HepG2 (cell line): ENCODE measurements at regions not wholly inside any gene's neighbourhood (a gene's known extent, or its start where the extent isn't known, plus 50 kb on each side); places are given as distances from the start of the nearest gene placed in this dataset.

Source experiments
- ATAC-seq: fragments of 200-7000 bp; cut with Tn5 transposase; 3 replicates; pipeline ENCODE4 v1.9.1; 2020; ENCODE audit warnings: mild to moderate bottlenecking, moderate library complexity
- BruUV-seq: library from RNA; stranded (reverse); fragments of 400-500 nt; replicated peaks from 2 replicates; lab custom pipeline; 2021; lab: Mats Ljungman, UMichigan
- CTCF ChIA-PET: fragments of 300-600 bp; formaldehyde crosslinking; extraction: SDS; loops from one replicate; lab custom pipeline; 2021; ENCODE audit warnings: low total read pairs, inconsistent platforms, low intra/inter-chr PET ratio; lab: Yijun Ruan, JAX
- POLR2A ChIA-PET: fragments of 350-600 bp; sonication (Branson Sonifier 250); formaldehyde crosslinking; loops from one replicate; lab custom pipeline; 2020; ENCODE audit warnings: antibody characterized with exemption, inconsistent platforms; lab: Yijun Ruan, JAX
- DNase-seq: peaks from one replicate; pipeline ENCODE4 v3.0.0-alpha.2; 2015; ENCODE audit warnings: low spot score
- FAIRE-seq: peaks from 3 replicates; lab custom pipeline; 2011; peaks lifted over from hg19 to GRCh38; lab: Jason Lieb, UNC
- H2AFZ ChIP-seq: one replicate; pipeline ENCODE4 v1.6.1; 2011; ENCODE audit warnings: low read length, inconsistent platforms
- H3K27ac ChIP-seq: fragments of 300-600 bp; 3 replicates; pipeline ENCODE4 v1.8.0; 2011; ENCODE audit warnings: mixed run types, mild to moderate bottlenecking, mixed read lengths, low read length, inconsistent platforms; ENCODE audit not compliant: insufficient read depth; ENCODE audit errors: extremely low read length
- H3K27me3 ChIP-seq, 2 experiments: fragments of 200-600 bp in 1 of 2; 2 replicates in 1 of 2; 3 replicates in 1 of 2; pipeline versions ENCODE4 v1.6.0 to v1.8.0; 2011; ENCODE audit warnings: low read length in 2 of 2, mild to moderate bottlenecking in 2 of 2, moderate library complexity in 2 of 2, inconsistent platforms in 1 of 2; ENCODE audit not compliant: insufficient read depth in 2 of 2, control insufficient read depth in 1 of 2
- H3K36me3 ChIP-seq, 2 experiments: fragments of 200-600 bp in 1 of 2; replicated peaks in 1 of 2; 2 replicates in 1 of 2; 3 replicates in 1 of 2; pipeline versions ENCODE4 v1.5.1 to v1.8.0; 2011; ENCODE audit warnings: low read length in 2 of 2, inconsistent platforms in 1 of 2; ENCODE audit not compliant: insufficient read depth in 2 of 2, control insufficient read depth in 1 of 2
- H3K4me1 ChIP-seq: 2 replicates; pipeline ENCODE4 v1.5.1; 2012; ENCODE audit warnings: low read length, inconsistent platforms; ENCODE audit not compliant: insufficient read depth
- H3K4me2 ChIP-seq: 2 replicates; pipeline ENCODE4 v1.6.0; 2011; ENCODE audit warnings: low read depth, low read length, inconsistent platforms
- H3K4me3 ChIP-seq, 3 experiments: fragments of 200-600 bp in 1 of 3; sonication (generic), shearing (Covaris generic) in 1 of 3; replicated peaks in 1 of 3; 2 replicates each; pipeline ENCODE4 v1.5.1; 2011 to 2016; ENCODE audit warnings: low read length in 3 of 3, inconsistent platforms in 2 of 3, low read depth in 2 of 3, mild to moderate bottlenecking in 2 of 3, control low read depth in 1 of 3, mixed read lengths in 1 of 3; ENCODE audit not compliant: insufficient read depth in 1 of 3
- H3K79me2 ChIP-seq: one replicate; pipeline ENCODE4 v1.6.1; 2011; ENCODE audit warnings: low read length, inconsistent platforms; ENCODE audit not compliant: insufficient read depth
- H3K9ac ChIP-seq: 2 replicates; pipeline ENCODE4 v1.6.0; 2011; ENCODE audit warnings: mild to moderate bottlenecking, low read depth, low read length, inconsistent platforms; ENCODE audit not compliant: insufficient read depth
- H3K9me3 ChIP-seq: 2 replicates; pipeline ENCODE4 v1.5.1; 2012; ENCODE audit warnings: mild to moderate bottlenecking, low read length
- H4K20me1 ChIP-seq: 2 replicates; pipeline ENCODE4 v1.6.0; 2011; ENCODE audit warnings: inconsistent platforms, mild to moderate bottlenecking, low read length, moderate library complexity; ENCODE audit not compliant: insufficient read depth
- CBX2 ChIP-seq, 2 experiments: fragments of 200-600 bp in 1 of 2; sonication (generic); formaldehyde crosslinking in 1 of 2; IDR thresholded peaks; 2 replicates each; pipeline versions ENCODE4 v1.7.0 to v1.8.1; 2018 to 2022; ENCODE audit warnings: low read depth in 2 of 2, low read length in 1 of 2, mild to moderate bottlenecking in 1 of 2, missing genetic modification reagents in 1 of 2
- ETV6 ChIP-seq: sonication (generic); formaldehyde crosslinking; conservative IDR thresholded peaks from 2 replicates; pipeline ENCODE4 v1.4.0; 2020; ENCODE audit warnings: missing genetic modification reagents
- JUN ChIP-seq: sonication (generic); formaldehyde crosslinking; IDR thresholded peaks from 2 replicates; pipeline ENCODE4 v1.4.0; 2020; ENCODE audit warnings: mild to moderate bottlenecking, missing genetic modification reagents
- YEATS2 ChIP-seq: sonication (generic); formaldehyde crosslinking; IDR thresholded peaks from 2 replicates; pipeline ENCODE4 v1.4.0; 2020; ENCODE audit warnings: missing genetic modification reagents, borderline replicate concordance
- ZNF24 ChIP-seq: fragments of 450-650 bp; IDR thresholded peaks from 2 replicates; pipeline ENCODE4 v1.6.1; 2017; ENCODE audit warnings: antibody characterized with exemption, mild to moderate bottlenecking
- ZNF256 ChIP-seq: sonication (generic); formaldehyde crosslinking; conservative IDR thresholded peaks from 2 replicates; pipeline ENCODE4 v1.4.0; 2020; ENCODE audit warnings: missing genetic modification reagents
- ZNF382 ChIP-seq: sonication (generic); formaldehyde crosslinking; IDR thresholded peaks from 2 replicates; pipeline ENCODE4 v1.5.0; 2020; ENCODE audit warnings: missing genetic modification reagents, mild to moderate bottlenecking, borderline replicate concordance
- WGBS: methylation state at CpG from one replicate; pipeline ENCODE4 v1.1.6; 2017; ENCODE audit warnings: low lambda C conversion rate; 5-methylcytosine and 5-hydroxymethylcytosine counted together
- in situ Hi-C: cut with HindIII; loops from 2 replicates; pipeline ENCODE4 v1.10.0; 2017; ENCODE audit warnings: low pct_unique_long_range_greater_than_20kb; ENCODE audit not compliant: extremely low pct_ligation_motif_present
- intact Hi-C: fragments of 100-400 bp; cut with micrococcal nuclease; formaldehyde crosslinking; loops from one replicate; pipeline ENCODE4 v1.10.0; 2022; ENCODE audit not compliant: unreplicated experiment
- TF ChIP-seq, protein P1 (sequence below): sonication (generic); formaldehyde crosslinking; IDR thresholded peaks from 2 replicates; pipeline ENCODE4 v1.9.0; 2021; ENCODE audit warnings: missing genetic modification reagents, borderline replicate concordance
- TF ChIP-seq, protein P2 (sequence below): sonication (generic); formaldehyde crosslinking; IDR thresholded peaks from 2 replicates; pipeline ENCODE4 v1.9.0; 2021; ENCODE audit warnings: mild to moderate bottlenecking, missing genetic modification reagents

DNA sequence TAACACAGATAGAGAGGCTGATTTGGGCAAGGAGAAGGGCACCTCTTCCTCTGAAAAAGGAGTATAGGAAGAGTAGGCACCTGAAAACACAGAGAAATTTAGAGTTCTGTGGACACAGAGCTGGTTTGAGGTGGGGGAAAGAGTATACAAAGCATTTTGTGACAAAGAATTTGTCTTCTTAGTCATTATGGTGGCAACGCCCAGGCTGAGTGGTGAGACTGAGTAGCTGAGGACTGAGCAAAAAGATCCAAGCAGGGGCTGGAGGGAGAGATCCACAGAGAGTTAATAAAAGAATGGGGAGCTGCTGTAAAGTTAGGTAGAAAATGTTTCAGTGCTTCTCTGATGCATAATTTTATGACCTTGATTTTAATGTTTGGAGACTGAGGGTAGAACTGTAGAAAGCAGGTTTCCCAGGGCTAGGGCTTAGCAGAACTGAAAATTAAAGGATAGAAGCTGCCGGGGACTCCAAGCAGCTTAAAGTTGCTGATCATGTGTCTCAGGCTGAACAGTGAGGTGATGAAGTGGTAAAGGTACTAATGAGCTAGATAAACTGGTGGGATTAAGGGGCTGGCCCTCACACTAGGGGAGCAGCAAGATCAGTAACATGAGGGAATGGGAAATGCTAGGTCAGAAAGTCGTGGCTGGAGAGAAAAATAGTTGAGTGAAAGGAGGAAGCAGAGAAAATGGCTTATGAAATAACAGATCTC is 118.9 kb downstream of the CEP44 start:
- 3% methylated on average over 3 of the region's 3 CpGs for WGBS
- in situ Hi-C loops (no loop called here), intact Hi-C loops (no loop called here)
- POLR2A ChIA-PET, result no interaction called here
- Histone ChIP-seq H3K9me3 (no peaks in the 10 kb centered on the region), H3K27ac (no peak overlapping the region), H3K9ac (no peak overlapping the region), H3K4me1 (no peaks in the 10 kb centered on the region), H2AFZ (no peak overlapping the region), H3K4me3 (no peak overlapping the region), H3K27me3 (no peaks in the 10 kb centered on the region), H3K4me2 (no peak overlapping the region), H3K36me3 (no peaks in the 10 kb centered on the region), H4K20me1 (no peaks in the 10 kb centered on the region), H3K79me2 (no peaks in the 10 kb centered on the region)
- TF ChIP-seq ZNF382 (CRISPR knock-in tag) (no peak), ZNF256 (CRISPR knock-in tag) (no peak)
- DNase-seq, result no peak
- no peak for ATAC-seq
- FAIRE-seq, result no peak
- BruUV-seq, result no TSS peak
- CTCF ChIA-PET, result no interaction called here

DNA sequence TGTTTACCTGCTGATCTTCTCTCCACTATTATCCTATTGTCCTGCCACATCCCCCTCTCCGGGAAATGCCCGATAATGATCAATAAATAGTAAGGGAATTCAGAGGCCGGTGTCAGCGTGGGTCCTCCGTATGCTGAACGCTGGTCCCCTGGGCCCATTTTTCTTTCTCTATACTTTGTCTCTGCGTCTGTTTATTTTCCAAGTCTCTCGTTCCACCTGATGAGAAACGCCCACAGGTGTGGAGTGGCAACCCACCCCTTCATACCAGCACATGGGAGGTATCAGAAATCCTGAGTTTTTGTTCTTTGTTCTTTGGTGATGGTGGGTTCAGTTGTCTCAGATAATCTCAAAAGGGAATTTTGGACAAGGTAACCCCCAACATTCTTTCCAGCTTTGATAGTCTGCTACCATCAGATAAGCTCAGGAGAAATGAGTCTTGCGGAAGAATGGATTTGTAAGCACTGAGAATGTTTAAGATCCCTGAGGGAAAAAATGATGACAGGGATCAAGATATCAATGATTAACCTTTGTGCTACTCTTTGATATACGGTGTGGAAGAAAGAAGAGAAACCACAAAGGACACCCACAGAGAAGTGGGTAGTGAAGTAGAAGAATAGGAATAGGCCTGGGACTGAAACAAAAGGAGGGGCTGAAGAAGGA is 117.9 kb downstream of the CEP44 start:
- DNase-seq, result no peak
- H3K4me1 ChIP-seq, result no peaks in the 10 kb centered on the region
- H3K9ac ChIP-seq, result no peak overlapping the region
- no peaks in the 10 kb centered on the region for H4K20me1 ChIP-seq
- no peak overlapping the region for H3K4me2 ChIP-seq
- H3K79me2 ChIP-seq, result no peaks in the 10 kb centered on the region
- CTCF ChIA-PET, result no interaction called here
- H3K27me3 ChIP-seq, result no peaks in the 10 kb centered on the region
- POLR2A ChIA-PET, result no interaction called here
- in situ Hi-C loops (no loop called here), intact Hi-C loops (no loop called here)
- no peaks in the 10 kb centered on the region for H3K9me3 ChIP-seq
- WGBS, result 26% methylated on average over 11 of the region's 11 CpGs
- H3K27ac ChIP-seq, result no peak overlapping the region
- H3K4me3 ChIP-seq, result no peak overlapping the region
- no peak overlapping the region for H2AFZ ChIP-seq
- FAIRE-seq, result no peak
- no peak for ATAC-seq
- BruUV-seq, result no TSS peak
- H3K36me3 ChIP-seq, result no peaks in the 10 kb centered on the region
- TF ChIP-seq ETV6 (CRISPR knock-in tag) (no peak), ZNF24 (no peak), CBX2 (IDR thresholded peaks at IDR 0.05; ENCODE audit: low read depth, low read length) (no peak), CBX2 (CRISPR knock-in tag; IDR thresholded peaks at IDR 0.05; ENCODE audit: low read depth) (no peak), JUN (CRISPR knock-in tag) (no peak), YEATS2 (CRISPR knock-in tag) (no peak)
- TF ChIP-seq, protein P1, sequence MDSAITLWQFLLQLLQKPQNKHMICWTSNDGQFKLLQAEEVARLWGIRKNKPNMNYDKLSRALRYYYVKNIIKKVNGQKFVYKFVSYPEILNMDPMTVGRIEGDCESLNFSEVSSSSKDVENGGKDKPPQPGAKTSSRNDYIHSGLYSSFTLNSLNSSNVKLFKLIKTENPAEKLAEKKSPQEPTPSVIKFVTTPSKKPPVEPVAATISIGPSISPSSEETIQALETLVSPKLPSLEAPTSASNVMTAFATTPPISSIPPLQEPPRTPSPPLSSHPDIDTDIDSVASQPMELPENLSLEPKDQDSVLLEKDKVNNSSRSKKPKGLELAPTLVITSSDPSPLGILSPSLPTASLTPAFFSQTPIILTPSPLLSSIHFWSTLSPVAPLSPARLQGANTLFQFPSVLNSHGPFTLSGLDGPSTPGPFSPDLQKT, result no peak
- TF ChIP-seq, protein P2, sequence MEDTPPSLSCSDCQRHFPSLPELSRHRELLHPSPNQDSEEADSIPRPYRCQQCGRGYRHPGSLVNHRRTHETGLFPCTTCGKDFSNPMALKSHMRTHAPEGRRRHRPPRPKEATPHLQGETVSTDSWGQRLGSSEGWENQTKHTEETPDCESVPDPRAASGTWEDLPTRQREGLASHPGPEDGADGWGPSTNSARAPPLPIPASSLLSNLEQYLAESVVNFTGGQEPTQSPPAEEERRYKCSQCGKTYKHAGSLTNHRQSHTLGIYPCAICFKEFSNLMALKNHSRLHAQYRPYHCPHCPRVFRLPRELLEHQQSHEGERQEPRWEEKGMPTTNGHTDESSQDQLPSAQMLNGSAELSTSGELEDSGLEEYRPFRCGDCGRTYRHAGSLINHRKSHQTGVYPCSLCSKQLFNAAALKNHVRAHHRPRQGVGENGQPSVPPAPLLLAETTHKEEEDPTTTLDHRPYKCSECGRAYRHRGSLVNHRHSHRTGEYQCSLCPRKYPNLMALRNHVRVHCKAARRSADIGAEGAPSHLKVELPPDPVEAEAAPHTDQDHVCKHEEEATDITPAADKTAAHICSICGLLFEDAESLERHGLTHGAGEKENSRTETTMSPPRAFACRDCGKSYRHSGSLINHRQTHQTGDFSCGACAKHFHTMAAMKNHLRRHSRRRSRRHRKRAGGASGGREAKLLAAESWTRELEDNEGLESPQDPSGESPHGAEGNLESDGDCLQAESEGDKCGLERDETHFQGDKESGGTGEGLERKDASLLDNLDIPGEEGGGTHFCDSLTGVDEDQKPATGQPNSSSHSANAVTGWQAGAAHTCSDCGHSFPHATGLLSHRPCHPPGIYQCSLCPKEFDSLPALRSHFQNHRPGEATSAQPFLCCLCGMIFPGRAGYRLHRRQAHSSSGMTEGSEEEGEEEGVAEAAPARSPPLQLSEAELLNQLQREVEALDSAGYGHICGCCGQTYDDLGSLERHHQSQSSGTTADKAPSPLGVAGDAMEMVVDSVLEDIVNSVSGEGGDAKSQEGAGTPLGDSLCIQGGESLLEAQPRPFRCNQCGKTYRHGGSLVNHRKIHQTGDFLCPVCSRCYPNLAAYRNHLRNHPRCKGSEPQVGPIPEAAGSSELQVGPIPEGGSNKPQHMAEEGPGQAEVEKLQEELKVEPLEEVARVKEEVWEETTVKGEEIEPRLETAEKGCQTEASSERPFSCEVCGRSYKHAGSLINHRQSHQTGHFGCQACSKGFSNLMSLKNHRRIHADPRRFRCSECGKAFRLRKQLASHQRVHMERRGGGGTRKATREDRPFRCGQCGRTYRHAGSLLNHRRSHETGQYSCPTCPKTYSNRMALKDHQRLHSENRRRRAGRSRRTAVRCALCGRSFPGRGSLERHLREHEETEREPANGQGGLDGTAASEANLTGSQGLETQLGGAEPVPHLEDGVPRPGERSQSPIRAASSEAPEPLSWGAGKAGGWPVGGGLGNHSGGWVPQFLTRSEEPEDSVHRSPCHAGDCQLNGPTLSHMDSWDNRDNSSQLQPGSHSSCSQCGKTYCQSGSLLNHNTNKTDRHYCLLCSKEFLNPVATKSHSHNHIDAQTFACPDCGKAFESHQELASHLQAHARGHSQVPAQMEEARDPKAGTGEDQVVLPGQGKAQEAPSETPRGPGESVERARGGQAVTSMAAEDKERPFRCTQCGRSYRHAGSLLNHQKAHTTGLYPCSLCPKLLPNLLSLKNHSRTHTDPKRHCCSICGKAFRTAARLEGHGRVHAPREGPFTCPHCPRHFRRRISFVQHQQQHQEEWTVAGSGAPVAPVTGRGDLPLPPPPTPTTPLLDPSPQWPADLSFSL (CRISPR knock-in tag), result no peak
